ENCODE measurements at regions not wholly inside any gene's neighbourhood (a gene's known extent, or its start where the extent isn't known, plus 50 kb on each side); places are given as distances from the start of the nearest gene placed in this dataset.

GRCh38 chr2:198776616-198777406, 680.9 kb downstream of the SATB2 start:
- no peak for ATAC-seq
- H3K9me3 Mint-ChIP-seq, result no peaks in the 10 kb centered on the region
- H3K27me3 Mint-ChIP-seq, result no peaks in the 10 kb centered on the region
- no peaks in the 10 kb centered on the region for H3K4me1 Mint-ChIP-seq
- H3K27ac Mint-ChIP-seq, result no peak overlapping the region
- H3K4me3 Mint-ChIP-seq, result no peak overlapping the region
- H3K36me3 Mint-ChIP-seq, result no peaks in the 10 kb centered on the region

DNA sequence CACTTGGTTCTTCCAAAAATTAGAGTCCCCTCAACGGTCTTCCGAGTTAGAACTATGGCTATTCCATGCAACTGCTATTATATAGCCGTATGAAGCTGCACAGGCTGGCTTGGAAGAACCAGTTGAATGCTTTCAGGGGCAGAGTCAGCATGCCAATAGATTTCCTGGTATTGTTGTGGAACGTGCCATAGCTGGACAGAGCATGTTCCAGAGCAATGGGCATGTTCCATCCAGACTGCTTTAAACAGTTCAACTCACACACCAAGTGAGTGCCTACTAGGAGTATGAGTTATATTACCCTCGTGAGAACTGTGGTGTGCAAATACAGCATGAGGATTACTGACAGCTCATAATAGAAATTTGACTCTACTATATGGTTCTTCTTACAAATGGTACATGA, 682.0 kb downstream of the SATB2 start:
- no peak overlapping the region for H3K27ac Mint-ChIP-seq
- ATAC-seq, result no peak
- no peaks in the 10 kb centered on the region for H3K27me3 Mint-ChIP-seq
- H3K9me3 Mint-ChIP-seq, result no peaks in the 10 kb centered on the region
- no peaks in the 10 kb centered on the region for H3K36me3 Mint-ChIP-seq
- H3K4me3 Mint-ChIP-seq, result no peak overlapping the region
- H3K4me1 Mint-ChIP-seq, result no peaks in the 10 kb centered on the region

GRCh38 chr2:198774576-198774975, 683.2 kb downstream of the SATB2 start:
- H3K4me3 Mint-ChIP-seq, result no peak overlapping the region

GRCh38 chr2:198767694-198768093, 690.0 kb downstream of the SATB2 start:
- no peaks in the 10 kb centered on the region for H3K9me3 Mint-ChIP-seq
- H3K4me3 Mint-ChIP-seq, result no peak overlapping the region
- no peak for ATAC-seq
- H3K27ac Mint-ChIP-seq, result no peak overlapping the region
- H3K4me1 Mint-ChIP-seq, result no peaks in the 10 kb centered on the region
- H3K27me3 Mint-ChIP-seq, result no peaks in the 10 kb centered on the region
- no peaks in the 10 kb centered on the region for H3K36me3 Mint-ChIP-seq

More at GRCh38 chr2:198774576-198774975, 683.2 kb downstream of the SATB2 start:
- ATAC-seq, result no peak
- H3K36me3 Mint-ChIP-seq, result no peaks in the 10 kb centered on the region
- no peaks in the 10 kb centered on the region for H3K27me3 Mint-ChIP-seq
- no peak overlapping the region for H3K27ac Mint-ChIP-seq
- no peaks in the 10 kb centered on the region for H3K4me1 Mint-ChIP-seq
- no peaks in the 10 kb centered on the region for H3K9me3 Mint-ChIP-seq

GRCh38 chr2:198763793-198764192, 693.9 kb downstream of the SATB2 start:
- no peaks in the 10 kb centered on the region for H3K36me3 Mint-ChIP-seq
- H3K9me3 Mint-ChIP-seq, result no peaks in the 10 kb centered on the region
- H3K4me1 Mint-ChIP-seq, result no peaks in the 10 kb centered on the region
- no peaks in the 10 kb centered on the region for H3K27me3 Mint-ChIP-seq
- no peak overlapping the region for H3K4me3 Mint-ChIP-seq
- no peak overlapping the region for H3K27ac Mint-ChIP-seq
- ATAC-seq, result no peak

DNA sequence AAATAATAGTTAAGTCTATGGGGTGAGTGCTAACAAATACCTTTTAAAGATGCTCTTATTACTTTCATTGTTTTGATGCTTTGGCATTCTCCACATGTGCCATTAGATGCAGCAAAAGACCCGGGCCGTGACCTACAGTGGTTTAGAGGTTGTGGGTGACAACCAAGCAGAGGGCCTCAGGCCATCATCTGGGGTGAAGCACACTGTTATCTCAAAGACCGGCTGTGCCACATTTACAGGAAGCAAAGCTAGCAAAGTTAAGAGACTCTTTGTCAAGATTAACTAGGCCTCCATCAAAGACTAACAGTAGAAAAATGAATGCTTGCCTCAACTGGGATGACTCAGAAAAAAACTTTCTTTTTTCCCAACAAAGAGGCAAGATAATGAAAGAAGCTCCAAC, 695.3 kb downstream of the SATB2 start:
- no peak for ATAC-seq
- H3K27me3 Mint-ChIP-seq, result no peaks in the 10 kb centered on the region
- H3K4me1 Mint-ChIP-seq, result no peaks in the 10 kb centered on the region
- H3K36me3 Mint-ChIP-seq, result no peaks in the 10 kb centered on the region
- no peak overlapping the region for H3K4me3 Mint-ChIP-seq
- H3K27ac Mint-ChIP-seq, result no peak overlapping the region
- H3K9me3 Mint-ChIP-seq, result no peaks in the 10 kb centered on the region

- no peaks in the 10 kb centered on the region for H3K27me3 Mint-ChIP-seq
- H3K4me1 Mint-ChIP-seq, result no peaks in the 10 kb centered on the region
- H3K9me3 Mint-ChIP-seq, result peaks cover 3% of the 10 kb centered on the region
- H3K4me3 Mint-ChIP-seq, result no peak overlapping the region
- ATAC-seq, result no peak
- H3K36me3 Mint-ChIP-seq, result no peaks in the 10 kb centered on the region
- H3K27ac Mint-ChIP-seq, result no peak overlapping the region
Observed at GRCh38 chr2:198757069-198757468, 700.7 kb downstream of the SATB2 start.

GRCh38 chr2:198756166-198756565, 701.6 kb downstream of the SATB2 start:
- Mint-ChIP-seq H3K9me3 (peaks cover 3% of the 10 kb centered on the region), H3K27ac (no peak overlapping the region), H3K36me3 (no peaks in the 10 kb centered on the region), H3K4me3 (no peak overlapping the region), H3K4me1 (no peaks in the 10 kb centered on the region), H3K27me3 (no peaks in the 10 kb centered on the region)
- no peak for ATAC-seq

DNA sequence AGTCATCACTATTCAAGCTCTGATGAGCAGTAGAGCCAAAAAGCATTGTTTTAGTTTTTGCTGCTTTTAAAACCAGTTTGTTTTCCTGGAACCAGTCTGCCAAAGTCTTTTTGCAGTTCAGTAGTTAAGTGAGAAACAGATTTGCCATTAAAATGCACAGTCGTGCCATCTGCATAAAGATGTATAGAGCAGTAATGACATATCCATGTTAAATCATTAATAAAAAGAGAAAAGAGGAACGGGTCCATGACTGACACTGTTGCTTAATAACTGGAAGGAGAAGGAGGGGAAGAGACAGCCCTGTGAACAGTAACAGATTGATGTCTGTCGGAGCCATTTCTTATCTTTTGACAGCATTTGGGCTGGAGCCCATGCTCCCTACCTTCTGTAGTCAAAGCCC, 704.6 kb downstream of the SATB2 start:
- ATAC-seq, result no peak
- no peaks in the 10 kb centered on the region for H3K4me1 Mint-ChIP-seq
- H3K36me3 Mint-ChIP-seq, result no peaks in the 10 kb centered on the region
- H3K9me3 Mint-ChIP-seq, result peaks cover 3% of the 10 kb centered on the region
- no peak overlapping the region for H3K4me3 Mint-ChIP-seq
- no peak overlapping the region for H3K27ac Mint-ChIP-seq
- no peaks in the 10 kb centered on the region for H3K27me3 Mint-ChIP-seq

DNA sequence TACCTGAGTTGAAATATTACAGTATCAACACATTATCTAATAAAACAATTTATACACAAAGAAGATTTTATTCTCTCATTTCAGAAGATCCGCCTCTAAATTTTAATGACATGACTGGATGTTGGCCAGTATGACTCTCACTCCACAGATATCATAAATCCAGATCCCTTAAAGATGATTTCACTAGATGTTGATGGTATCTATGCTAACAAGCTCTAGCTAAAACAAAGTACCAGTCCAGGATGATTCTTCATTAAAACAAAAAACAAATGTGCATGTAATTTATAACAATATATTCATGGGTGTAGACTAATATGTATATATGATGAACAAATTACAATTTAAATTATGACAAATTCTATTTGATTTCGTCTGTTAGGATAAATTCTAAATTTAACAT, 708.4 kb downstream of the SATB2 start:
- no peak for ATAC-seq
- H3K9me3 Mint-ChIP-seq, result no peaks in the 10 kb centered on the region
- H3K4me1 Mint-ChIP-seq, result no peaks in the 10 kb centered on the region
- no peaks in the 10 kb centered on the region for H3K27me3 Mint-ChIP-seq
- H3K4me3 Mint-ChIP-seq, result no peak overlapping the region
- no peak overlapping the region for H3K27ac Mint-ChIP-seq
- no peaks in the 10 kb centered on the region for H3K36me3 Mint-ChIP-seq

DNA sequence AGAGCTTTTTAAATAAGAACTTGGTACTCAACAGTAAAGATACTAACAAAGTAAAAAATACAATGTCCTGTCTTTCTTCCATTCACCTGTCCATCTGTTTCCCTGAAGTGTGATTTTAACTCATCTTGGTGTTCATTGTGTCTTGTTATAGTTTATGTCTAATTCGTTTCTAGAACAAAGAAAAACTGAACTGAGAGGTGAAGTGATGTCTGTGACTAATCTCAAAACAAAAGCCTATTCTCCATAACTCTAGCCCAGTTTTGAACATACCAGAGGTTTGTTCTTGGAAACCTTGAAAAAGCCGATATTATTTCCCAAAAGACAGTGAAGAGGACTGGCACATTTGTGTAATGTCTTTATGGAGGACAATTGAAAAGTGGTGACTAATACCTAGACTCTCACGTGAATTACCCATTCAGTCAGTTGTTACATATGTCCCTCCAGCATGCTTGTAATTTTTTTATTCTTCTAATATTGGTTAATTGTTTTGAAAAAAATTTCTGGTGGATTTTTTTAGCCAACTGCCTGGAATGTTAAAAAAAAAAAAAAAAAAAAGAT, 725.8 kb downstream of the SATB2 start:
- no peak overlapping the region for H3K4me3 Mint-ChIP-seq
- H3K27me3 Mint-ChIP-seq, result no peaks in the 10 kb centered on the region
- peaks cover 3% of the 10 kb centered on the region for H3K9me3 Mint-ChIP-seq
- H3K27ac Mint-ChIP-seq, result no peak overlapping the region
- no peaks in the 10 kb centered on the region for H3K36me3 Mint-ChIP-seq
- ATAC-seq, result no peak
- H3K4me1 Mint-ChIP-seq, result no peaks in the 10 kb centered on the region

DNA sequence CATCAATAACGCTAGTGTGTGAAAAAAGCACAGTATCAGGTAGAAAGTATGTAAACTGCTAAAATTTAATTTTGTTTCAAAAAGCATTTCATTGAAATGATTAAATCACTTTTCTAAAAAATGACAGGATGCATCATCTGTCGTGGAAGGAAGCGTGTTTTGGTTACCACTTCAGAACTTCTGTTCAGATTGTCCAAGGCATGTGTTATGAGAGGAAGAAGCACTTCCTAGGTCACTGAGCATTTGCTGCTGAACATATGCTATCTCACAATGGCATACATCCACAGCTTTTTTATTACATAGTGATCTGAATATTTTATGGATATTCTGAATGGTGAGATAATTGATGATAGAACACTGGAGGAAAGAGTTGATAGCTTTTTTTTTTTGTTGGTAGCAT, 737.5 kb downstream of the SATB2 start:
- ATAC-seq, result no peak

GRCh38 chr2:198717451-198717850, 740.3 kb downstream of the SATB2 start:
- Mint-ChIP-seq H3K4me1 (no peaks in the 10 kb centered on the region), H3K9me3 (no peaks in the 10 kb centered on the region), H3K27me3 (no peaks in the 10 kb centered on the region), H3K4me3 (no peak overlapping the region), H3K36me3 (no peaks in the 10 kb centered on the region), H3K27ac (no peak overlapping the region)
- no peak for ATAC-seq

More for the DNA sequence above, 737.5 kb downstream of the SATB2 start:
- Mint-ChIP-seq H3K4me3 (no peak overlapping the region), H3K4me1 (no peaks in the 10 kb centered on the region), H3K9me3 (no peaks in the 10 kb centered on the region), H3K27me3 (no peaks in the 10 kb centered on the region), H3K36me3 (no peaks in the 10 kb centered on the region), H3K27ac (no peak overlapping the region)

- H3K36me3 Mint-ChIP-seq, result no peaks in the 10 kb centered on the region
- H3K27me3 Mint-ChIP-seq, result no peaks in the 10 kb centered on the region
- H3K4me1 Mint-ChIP-seq, result no peaks in the 10 kb centered on the region
- H3K9me3 Mint-ChIP-seq, result no peaks in the 10 kb centered on the region
- H3K27ac Mint-ChIP-seq, result no peak overlapping the region
- no peak for ATAC-seq
- no peak overlapping the region for H3K4me3 Mint-ChIP-seq
Observed at GRCh38 chr2:198715302-198715835, 742.4 kb downstream of the SATB2 start.

GRCh38 chr2:198712485-198712884, 745.3 kb downstream of the SATB2 start:
- no peaks in the 10 kb centered on the region for H3K27me3 Mint-ChIP-seq
- no peak overlapping the region for H3K27ac Mint-ChIP-seq
- ATAC-seq, result no peak
- peaks cover 4% of the 10 kb centered on the region for H3K9me3 Mint-ChIP-seq
- no peak overlapping the region for H3K4me3 Mint-ChIP-seq
- no peaks in the 10 kb centered on the region for H3K36me3 Mint-ChIP-seq
- no peaks in the 10 kb centered on the region for H3K4me1 Mint-ChIP-seq

DNA sequence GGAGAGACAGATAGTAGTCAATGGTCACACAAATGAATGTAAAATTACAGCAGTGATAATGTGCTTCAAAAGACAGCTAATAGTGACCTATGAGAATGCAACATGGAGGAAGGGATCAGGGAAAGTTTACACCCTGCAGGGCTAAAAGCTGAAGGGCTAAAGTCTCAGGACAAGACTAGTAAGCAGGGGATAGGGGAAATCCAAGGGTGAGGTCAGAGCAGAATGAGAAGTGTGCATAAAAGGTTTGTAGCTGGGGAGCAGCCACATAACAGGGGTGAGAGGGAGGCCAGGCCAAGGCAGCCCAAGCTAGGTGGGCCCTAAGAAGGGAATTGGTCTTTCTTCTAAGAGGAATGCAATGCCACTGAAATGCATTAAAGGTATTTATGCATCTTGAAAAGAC, 746.3 kb downstream of the SATB2 start:
- no peaks in the 10 kb centered on the region for H3K27me3 Mint-ChIP-seq
- no peak for ATAC-seq
- no peaks in the 10 kb centered on the region for H3K36me3 Mint-ChIP-seq
- H3K9me3 Mint-ChIP-seq, result peaks cover 4% of the 10 kb centered on the region
- H3K27ac Mint-ChIP-seq, result no peak overlapping the region
- no peak overlapping the region for H3K4me3 Mint-ChIP-seq
- H3K4me1 Mint-ChIP-seq, result no peaks in the 10 kb centered on the region

All from stimulated activated memory B cell treated with anti-CD40 and anti-IgM and Interleukin-4, amounts not matched to agents 10 μg/mL and 1 μg/mL and 100 μg/mL, for 72 hours (primary cell).